Kidney epithelial cell (primary cell): ENCODE measurements at regions not wholly inside any gene's neighbourhood (a gene's known extent, or its start where the extent isn't known, plus 50 kb on each side); places are given as distances from the start of the nearest gene placed in this dataset.

Source experiments
- DNase-seq: peaks from one replicate; pipeline ENCODE4 v3.0.0-alpha.2; 2010; ENCODE audit warnings: low read depth
- H3K27me3 ChIP-seq: 2 replicates; pipeline ENCODE4 v1.6.0; 2011; ENCODE audit warnings: low read length; ENCODE audit not compliant: control insufficient read depth, insufficient read depth
- H3K36me3 ChIP-seq: 2 replicates; pipeline ENCODE4 v1.5.1; 2011; ENCODE audit warnings: low read length; ENCODE audit not compliant: control insufficient read depth, insufficient read depth
- H3K4me3 ChIP-seq: 2 replicates; pipeline ENCODE4 v1.5.1; 2011; ENCODE audit warnings: low read depth, mild to moderate bottlenecking, control low read depth, low read length
- TF ChIP-seq, protein P1 (sequence below): IDR thresholded peaks from 2 replicates; pipeline ENCODE4 v1.5.1; 2011; ENCODE audit warnings: mild to moderate bottlenecking, moderate library complexity, low read length, control low read depth, inconsistent platforms; ENCODE audit not compliant: insufficient read depth, poor library complexity, severe bottlenecking

- DNase-seq: no peak
- H3K36me3 ChIP-seq: no peaks in the 10 kb centered on the region
- TF ChIP-seq, protein P1, sequence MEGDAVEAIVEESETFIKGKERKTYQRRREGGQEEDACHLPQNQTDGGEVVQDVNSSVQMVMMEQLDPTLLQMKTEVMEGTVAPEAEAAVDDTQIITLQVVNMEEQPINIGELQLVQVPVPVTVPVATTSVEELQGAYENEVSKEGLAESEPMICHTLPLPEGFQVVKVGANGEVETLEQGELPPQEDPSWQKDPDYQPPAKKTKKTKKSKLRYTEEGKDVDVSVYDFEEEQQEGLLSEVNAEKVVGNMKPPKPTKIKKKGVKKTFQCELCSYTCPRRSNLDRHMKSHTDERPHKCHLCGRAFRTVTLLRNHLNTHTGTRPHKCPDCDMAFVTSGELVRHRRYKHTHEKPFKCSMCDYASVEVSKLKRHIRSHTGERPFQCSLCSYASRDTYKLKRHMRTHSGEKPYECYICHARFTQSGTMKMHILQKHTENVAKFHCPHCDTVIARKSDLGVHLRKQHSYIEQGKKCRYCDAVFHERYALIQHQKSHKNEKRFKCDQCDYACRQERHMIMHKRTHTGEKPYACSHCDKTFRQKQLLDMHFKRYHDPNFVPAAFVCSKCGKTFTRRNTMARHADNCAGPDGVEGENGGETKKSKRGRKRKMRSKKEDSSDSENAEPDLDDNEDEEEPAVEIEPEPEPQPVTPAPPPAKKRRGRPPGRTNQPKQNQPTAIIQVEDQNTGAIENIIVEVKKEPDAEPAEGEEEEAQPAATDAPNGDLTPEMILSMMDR: no peak
Observed at GRCh38 chr13:84044805-84045204, 162.5 kb upstream of the SLITRK1 start.

DNA sequence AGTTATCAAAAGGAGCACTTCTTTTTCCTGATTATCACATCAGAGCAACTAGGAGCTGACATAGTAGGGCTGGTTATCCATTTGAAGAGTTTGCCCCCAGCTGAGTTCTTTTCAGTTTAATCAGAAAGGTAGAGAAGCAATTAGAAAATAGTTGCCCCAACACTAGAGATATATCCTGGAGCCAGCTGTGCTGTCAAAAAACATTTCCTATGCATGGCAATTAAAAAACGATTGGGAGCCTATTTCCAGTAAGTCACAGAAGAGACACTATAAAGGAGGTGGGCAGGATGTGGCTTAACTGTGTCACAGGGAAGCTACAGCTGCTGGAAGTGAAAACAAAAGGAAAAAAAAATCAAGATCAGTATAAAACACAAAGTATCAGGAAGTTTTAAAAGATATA lies 155.7 kb upstream of the SLITRK1 start:
- Histone ChIP-seq H3K4me3 (no peak overlapping the region), H3K36me3 (no peaks in the 10 kb centered on the region), H3K27me3 (no peaks in the 10 kb centered on the region)
- no peak for DNase-seq
- TF ChIP-seq, protein P1: no peak

More at GRCh38 chr13:84044805-84045204, 162.5 kb upstream of the SLITRK1 start:
- Histone ChIP-seq H3K27me3 (no peaks in the 10 kb centered on the region), H3K4me3 (no peak overlapping the region)

DNA sequence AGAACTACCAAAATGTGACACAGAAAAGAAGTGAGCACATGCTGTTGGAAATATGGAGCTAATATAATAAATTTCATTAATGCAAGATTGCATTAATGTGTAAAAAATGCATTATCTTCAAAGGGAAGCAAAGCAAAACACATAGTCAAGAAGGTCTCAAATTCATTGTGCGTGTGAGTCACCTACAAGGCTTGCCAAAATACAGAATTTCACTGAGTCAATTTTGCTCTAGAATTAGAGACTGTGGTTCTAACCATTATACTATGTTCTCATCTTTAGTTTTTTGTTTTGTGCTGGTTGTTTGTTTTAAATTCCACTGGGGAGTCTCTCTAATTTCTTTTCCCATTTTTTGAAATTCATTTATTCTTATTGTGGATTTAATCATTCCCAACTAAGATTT lies 149.8 kb upstream of the SLITRK1 start:
- Histone ChIP-seq H3K36me3 (no peaks in the 10 kb centered on the region), H3K27me3 (no peaks in the 10 kb centered on the region), H3K4me3 (no peak overlapping the region)
- no peak for DNase-seq
- TF ChIP-seq, protein P1: no peak

GRCh38 chr13:84031120-84031519 lies 148.8 kb upstream of the SLITRK1 start:
- TF ChIP-seq, protein P1: no peak
- Histone ChIP-seq H3K4me3 (no peak overlapping the region), H3K36me3 (no peaks in the 10 kb centered on the region), H3K27me3 (no peaks in the 10 kb centered on the region)
- no peak for DNase-seq

GRCh38 chr13:84029396-84029795 lies 147.1 kb upstream of the SLITRK1 start:
- Histone ChIP-seq H3K4me3 (no peak overlapping the region), H3K36me3 (no peaks in the 10 kb centered on the region), H3K27me3 (no peaks in the 10 kb centered on the region)
- TF ChIP-seq, protein P1: no peak
- no peak for DNase-seq

DNA sequence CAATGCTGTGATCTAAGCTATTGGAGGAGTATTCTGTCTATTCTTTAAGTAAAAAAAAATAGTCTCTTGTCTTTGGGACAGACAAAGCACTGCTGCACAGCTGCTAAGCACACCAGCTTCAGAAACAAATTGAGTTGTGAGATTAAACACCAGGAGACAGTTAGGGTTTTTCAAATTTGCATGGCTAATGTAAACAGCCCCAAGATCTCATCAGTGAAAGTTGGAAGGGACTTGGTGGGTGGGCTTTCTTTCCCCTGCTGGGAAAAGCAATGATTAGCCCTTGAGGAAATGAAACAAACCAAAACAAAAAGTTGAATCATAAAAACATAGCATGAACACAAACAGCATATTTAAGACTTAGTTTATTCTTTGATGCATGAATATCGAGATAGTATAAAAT lies 143.6 kb upstream of the SLITRK1 start:
- Histone ChIP-seq H3K27me3 (no peaks in the 10 kb centered on the region), H3K36me3 (no peaks in the 10 kb centered on the region), H3K4me3 (no peak overlapping the region)
- TF ChIP-seq, protein P1: no peak
- DNase-seq: no peak
